A673 (cell line): ENCODE measurements at regions not wholly inside any gene's neighbourhood (a gene's known extent, or its start where the extent isn't known, plus 50 kb on each side); places are given as distances from the start of the nearest gene placed in this dataset.

Experiments
- CTCF ChIP-seq: fragments of 300-800, 200-600 bp; sonication (generic); conservative IDR thresholded peaks from 2 replicates; pipeline ENCODE4 v1.5.1; 2017; ENCODE audit warnings: low read depth, mild to moderate bottlenecking, antibody characterized with exemption, low read length, moderate library complexity, mixed read lengths
- EZH2 ChIP-seq: fragments of 200-600 bp; sonication (generic); IDR thresholded peaks from 2 replicates; pipeline ENCODE4 v1.6.1; 2017; ENCODE audit warnings: borderline replicate concordance, low read depth, mild to moderate bottlenecking, mixed read lengths, antibody characterized with exemption, low read length; ENCODE audit not compliant: poor library complexity, severe bottlenecking

DNA sequence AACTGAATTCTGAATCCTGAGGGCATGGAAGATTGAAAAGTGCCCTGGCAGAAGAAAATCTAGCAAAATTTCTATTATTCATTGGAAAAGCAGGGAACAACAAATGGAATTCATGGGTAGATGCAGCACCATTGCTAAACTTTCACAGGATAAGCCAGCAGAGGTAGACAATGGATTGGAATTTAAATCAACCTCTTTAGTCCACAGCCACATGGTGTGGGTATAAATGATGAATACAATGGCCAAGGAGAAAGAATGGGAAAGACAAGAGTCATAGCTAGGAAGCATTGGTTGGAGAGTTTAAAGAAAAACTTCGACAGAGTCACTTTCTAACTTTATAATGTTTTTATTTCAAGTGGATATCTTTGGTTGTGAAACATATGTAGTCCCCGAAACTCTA lies 332.8 kb upstream of the PUDP start:
- no peak for TF ChIP-seq CTCF
- no peak for TF ChIP-seq EZH2
